Epithelial cell of esophagus (primary cell): ENCODE measurements at regions not wholly inside any gene's neighbourhood (a gene's known extent, or its start where the extent isn't known, plus 50 kb on each side); places are given as distances from the start of the nearest gene placed in this dataset.

ENCODE experiments used
- DNase-seq: peaks from one replicate; pipeline ENCODE4 v3.0.0; 2010; ENCODE audit warnings: low read depth
- H3K4me3 ChIP-seq: 2 replicates; pipeline ENCODE4 v1.5.1; 2011; ENCODE audit warnings: mild to moderate bottlenecking, low read length, control low read depth
- CTCF ChIP-seq: IDR thresholded peaks from 2 replicates; pipeline ENCODE4 v1.5.1; 2011; ENCODE audit warnings: low read depth, mild to moderate bottlenecking, low read length, control low read depth, inconsistent platforms; ENCODE audit not compliant: insufficient read depth; ENCODE audit errors: missing control alignments

GRCh38 chr5:74576941-74577456 lies 63.5 kb downstream of the ENC1 start:
- no peak for TF ChIP-seq CTCF
- H3K4me3 ChIP-seq = no peak overlapping the region
- no peak for DNase-seq

DNA sequence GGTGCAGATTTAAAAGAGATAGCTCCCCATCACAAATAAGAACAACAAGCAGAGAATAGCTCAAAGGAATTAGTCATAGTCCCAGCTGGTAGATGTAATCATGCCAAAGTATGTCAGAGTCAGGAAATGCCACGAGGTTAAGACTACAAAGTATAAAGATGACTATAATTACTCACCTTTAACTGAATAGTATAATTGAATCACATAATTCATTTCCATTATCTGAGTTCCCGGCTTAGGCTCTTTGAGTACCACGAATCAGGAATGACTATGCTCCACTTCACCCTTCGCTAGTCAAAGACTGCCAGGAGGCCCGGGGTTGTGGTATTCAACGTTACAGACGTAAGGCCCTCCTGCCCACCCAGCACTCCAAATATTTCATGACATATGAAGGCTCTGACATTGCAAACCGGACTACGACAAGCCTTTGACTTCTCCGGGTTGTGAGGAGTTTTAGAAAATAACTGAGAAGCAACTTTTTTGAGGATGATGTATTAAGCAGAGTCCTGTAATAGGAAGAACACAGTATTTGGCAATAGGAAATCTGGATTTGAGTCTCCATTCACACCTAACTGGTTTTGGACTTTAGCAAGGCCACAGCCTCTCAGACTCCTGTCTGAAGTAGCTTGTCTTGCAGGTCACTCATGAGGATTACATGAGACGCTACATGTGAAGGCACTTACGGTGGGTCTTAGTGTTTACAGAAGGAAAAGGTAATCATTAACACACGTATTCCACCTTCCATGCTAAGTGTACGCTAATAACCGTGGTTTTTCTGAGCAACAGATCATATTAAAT lies 64.6 kb downstream of the ENC1 start:
- DNase-seq = peak; percentile 90
- TF ChIP-seq CTCF = no peak
- H3K4me3 ChIP-seq = no peak overlapping the region

GRCh38 chr5:74570250-74570649 lies 70.3 kb downstream of the ENC1 start:
- peak; percentile 46 for DNase-seq
- TF ChIP-seq CTCF = no peak

DNA sequence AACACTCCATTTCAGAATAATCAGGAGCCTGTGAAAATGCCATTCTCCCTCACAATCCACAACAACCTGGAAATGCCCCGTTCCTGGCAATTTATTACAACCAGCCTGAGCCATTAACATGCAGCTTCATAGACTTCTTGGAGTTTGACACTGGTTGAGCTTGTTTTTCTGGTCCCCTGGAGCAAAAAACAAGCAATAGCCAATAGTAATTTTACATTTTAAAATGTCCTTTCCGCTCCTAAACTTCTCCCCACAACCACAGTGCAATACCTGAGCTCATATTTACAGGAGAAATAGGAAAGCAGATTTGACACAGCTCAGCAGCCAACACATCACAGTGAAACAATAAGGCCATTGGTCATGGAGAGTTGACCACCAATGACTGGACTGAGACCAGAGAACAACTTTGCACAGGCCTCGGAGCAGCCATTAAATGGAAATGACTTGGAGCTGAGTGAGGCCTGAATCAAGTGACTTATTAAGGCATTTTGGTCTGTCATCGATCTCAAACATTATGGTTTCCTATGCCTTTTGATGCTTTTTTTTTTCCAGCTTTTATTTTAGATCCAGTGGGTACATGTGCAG lies 73.0 kb downstream of the ENC1 start:
- peak; percentile 63 for DNase-seq
- H3K4me3 ChIP-seq = no peak overlapping the region
- no peak for TF ChIP-seq CTCF

More at GRCh38 chr5:74570250-74570649, 70.3 kb downstream of the ENC1 start:
- H3K4me3 ChIP-seq = no peak overlapping the region

DNA sequence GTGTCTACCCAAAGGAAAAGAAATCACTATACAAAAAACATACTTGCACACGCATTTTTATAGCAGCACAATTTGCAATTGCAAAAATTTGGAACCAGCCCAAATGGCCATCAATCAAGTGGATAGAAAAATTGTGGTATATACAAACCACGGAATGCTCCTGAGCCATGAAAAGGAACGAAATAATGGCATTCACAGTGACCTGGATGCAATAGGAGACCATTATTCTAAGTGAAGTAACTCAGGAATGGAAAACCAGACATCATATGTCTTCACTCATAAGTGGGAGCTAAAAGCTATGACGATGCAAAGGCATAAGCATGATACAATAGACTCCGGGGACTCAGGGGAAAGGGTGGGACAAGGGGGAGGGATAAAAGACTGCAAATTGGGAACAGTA lies 78.4 kb downstream of the ENC1 start:
- TF ChIP-seq CTCF = no peak
- no peak overlapping the region for H3K4me3 ChIP-seq
- DNase-seq = no peak

- no peak for DNase-seq
- no peak overlapping the region for H3K4me3 ChIP-seq
- TF ChIP-seq CTCF = no peak
Measured at GRCh38 chr5:74560245-74560644, 80.3 kb downstream of the ENC1 start.
